Keratinocyte (primary cell): ENCODE measurements at regions not wholly inside any gene's neighbourhood (a gene's known extent, or its start where the extent isn't known, plus 50 kb on each side); places are given as distances from the start of the nearest gene placed in this dataset.

ENCODE experiments used
- EZH2 ChIP-seq: IDR thresholded peaks from one replicate; pipeline ENCODE4 v1.6.1; 2012; ENCODE audit warnings: inconsistent platforms, mild to moderate bottlenecking, low read length, moderate library complexity
- TF ChIP-seq, protein P1 (sequence below), 3 experiments: IDR thresholded peaks in 1 of 3; conservative IDR thresholded peaks in 1 of 3; optimal IDR thresholded peaks in 1 of 3; 2 replicates in 2 of 3; 3 replicates in 1 of 3; pipeline versions ENCODE3 to v1.5.1; 2011; ENCODE audit warnings: low read length in 3 of 3, mild to moderate bottlenecking in 3 of 3, moderate library complexity in 2 of 3, control low read depth in 1 of 3, inconsistent platforms in 1 of 3; ENCODE audit not compliant: insufficient read depth in 2 of 3; ENCODE audit errors: extremely low read depth in 1 of 3

DNA sequence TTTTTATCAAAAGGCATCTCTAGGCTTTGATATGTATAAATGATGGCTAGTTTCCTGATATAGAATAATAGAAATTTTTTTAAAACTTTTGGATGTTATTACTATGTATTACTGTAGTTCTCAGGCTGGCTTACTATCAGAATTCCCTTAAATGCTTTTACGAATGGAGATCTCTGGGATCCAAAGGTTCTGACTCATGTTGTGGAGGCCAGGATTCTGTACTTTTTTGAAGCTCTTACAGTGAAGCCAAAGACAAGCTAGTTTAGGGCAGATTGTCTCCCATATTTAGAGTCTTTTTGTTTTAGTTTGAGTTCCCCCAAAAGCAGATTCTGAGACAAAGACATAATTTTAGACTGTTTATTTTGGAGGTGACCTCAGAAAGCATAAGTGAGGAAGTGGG lies 265.9 kb upstream of the SESN3 start:
- TF ChIP-seq, protein P1, sequence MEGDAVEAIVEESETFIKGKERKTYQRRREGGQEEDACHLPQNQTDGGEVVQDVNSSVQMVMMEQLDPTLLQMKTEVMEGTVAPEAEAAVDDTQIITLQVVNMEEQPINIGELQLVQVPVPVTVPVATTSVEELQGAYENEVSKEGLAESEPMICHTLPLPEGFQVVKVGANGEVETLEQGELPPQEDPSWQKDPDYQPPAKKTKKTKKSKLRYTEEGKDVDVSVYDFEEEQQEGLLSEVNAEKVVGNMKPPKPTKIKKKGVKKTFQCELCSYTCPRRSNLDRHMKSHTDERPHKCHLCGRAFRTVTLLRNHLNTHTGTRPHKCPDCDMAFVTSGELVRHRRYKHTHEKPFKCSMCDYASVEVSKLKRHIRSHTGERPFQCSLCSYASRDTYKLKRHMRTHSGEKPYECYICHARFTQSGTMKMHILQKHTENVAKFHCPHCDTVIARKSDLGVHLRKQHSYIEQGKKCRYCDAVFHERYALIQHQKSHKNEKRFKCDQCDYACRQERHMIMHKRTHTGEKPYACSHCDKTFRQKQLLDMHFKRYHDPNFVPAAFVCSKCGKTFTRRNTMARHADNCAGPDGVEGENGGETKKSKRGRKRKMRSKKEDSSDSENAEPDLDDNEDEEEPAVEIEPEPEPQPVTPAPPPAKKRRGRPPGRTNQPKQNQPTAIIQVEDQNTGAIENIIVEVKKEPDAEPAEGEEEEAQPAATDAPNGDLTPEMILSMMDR (optimal IDR thresholded peaks at IDR 0.05 in 1 of 3, IDR thresholded peaks at IDR 0.05 in 1 of 3, conservative IDR thresholded peaks at IDR 0.05 in 1 of 3; ENCODE audit: extremely low read depth in 1 of 3, insufficient read depth in 2 of 3, low read length in 3 of 3), result no peak
- TF ChIP-seq EZH2, result no peak
